Fibroblast of lung (primary cell): ENCODE measurements at regions not wholly inside any gene's neighbourhood (a gene's known extent, or its start where the extent isn't known, plus 50 kb on each side); places are given as distances from the start of the nearest gene placed in this dataset.

Experiments used
- DNase-seq, 2 donors: peaks; one replicate each; pipeline versions ENCODE4 v3.0.0 to v3.0.0-alpha.2; 2010; ENCODE audit warnings: low read depth in 2 of 2
- H2AFZ ChIP-seq: 2 replicates; pipeline ENCODE4 v1.5.1; 2012; ENCODE audit warnings: low read length, control low read depth, inconsistent platforms
- H3K27ac ChIP-seq: 2 replicates; pipeline ENCODE4 v1.5.1; 2011; ENCODE audit warnings: low read length, control low read depth; ENCODE audit not compliant: insufficient read depth
- H3K27me3 ChIP-seq: 2 replicates; pipeline ENCODE4 v1.5.1; 2011; ENCODE audit warnings: mild to moderate bottlenecking, low read length; ENCODE audit not compliant: control insufficient read depth, insufficient read depth
- H3K36me3 ChIP-seq: 2 replicates; pipeline ENCODE4 v1.5.1; 2011; ENCODE audit warnings: low read length; ENCODE audit not compliant: control insufficient read depth, insufficient read depth
- H3K4me1 ChIP-seq: 2 replicates; pipeline ENCODE4 v1.5.1; 2011; ENCODE audit warnings: low read length; ENCODE audit not compliant: control insufficient read depth, insufficient read depth; ENCODE audit errors: extremely low read depth
- H3K4me2 ChIP-seq: 2 replicates; pipeline ENCODE4 v1.5.1; 2011; ENCODE audit warnings: low read length, control low read depth; ENCODE audit not compliant: insufficient read depth; ENCODE audit errors: extremely low read depth
- H3K4me3 ChIP-seq, 4 experiments: fragments of 200-600 bp in 1 of 4; sonication (generic) in 1 of 4; replicated peaks in 1 of 4; 2 replicates each; pipeline ENCODE4 v1.5.1; 2011 to 2016; ENCODE audit warnings: low read length in 4 of 4, low read depth in 3 of 4, mild to moderate bottlenecking in 3 of 4, control low read depth in 2 of 4, inconsistent platforms in 1 of 4, mixed read lengths in 1 of 4; ENCODE audit not compliant: insufficient read depth in 1 of 4; ENCODE audit errors: control extremely low read depth in 1 of 4
- H3K79me2 ChIP-seq: 2 replicates; pipeline ENCODE4 v1.5.1; 2012; ENCODE audit warnings: mild to moderate bottlenecking, low read length, inconsistent platforms; ENCODE audit not compliant: control insufficient read depth, insufficient read depth
- H3K9ac ChIP-seq: 2 replicates; pipeline ENCODE4 v1.5.1; 2011; ENCODE audit warnings: mild to moderate bottlenecking, low read length, control low read depth; ENCODE audit not compliant: insufficient read depth
- H3K9me3 ChIP-seq: 2 replicates; pipeline ENCODE4 v1.5.1; 2012; ENCODE audit warnings: low read depth, low read length; ENCODE audit not compliant: control insufficient read depth, insufficient read depth
- H4K20me1 ChIP-seq: 2 replicates; pipeline ENCODE4 v1.5.1; 2011; ENCODE audit warnings: low read length; ENCODE audit not compliant: control insufficient read depth, insufficient read depth; ENCODE audit errors: extremely low read depth
- EZH2 ChIP-seq: IDR thresholded peaks from 2 replicates; pipeline ENCODE4 v1.5.1; 2012; ENCODE audit warnings: low read length, control low read depth, mild to moderate bottlenecking; ENCODE audit errors: missing control alignments
- TF ChIP-seq, protein P1 (sequence below), 2 donors: IDR thresholded peaks in 1 of 2; conservative IDR thresholded peaks in 1 of 2; 1 replicate in 1 of 2; 2 replicates in 1 of 2; pipeline ENCODE4 v1.5.1; 2011 to 2012; ENCODE audit warnings: low read length in 2 of 2, control low read depth in 1 of 2, inconsistent platforms in 1 of 2, low read depth in 1 of 2, mild to moderate bottlenecking in 1 of 2

DNA sequence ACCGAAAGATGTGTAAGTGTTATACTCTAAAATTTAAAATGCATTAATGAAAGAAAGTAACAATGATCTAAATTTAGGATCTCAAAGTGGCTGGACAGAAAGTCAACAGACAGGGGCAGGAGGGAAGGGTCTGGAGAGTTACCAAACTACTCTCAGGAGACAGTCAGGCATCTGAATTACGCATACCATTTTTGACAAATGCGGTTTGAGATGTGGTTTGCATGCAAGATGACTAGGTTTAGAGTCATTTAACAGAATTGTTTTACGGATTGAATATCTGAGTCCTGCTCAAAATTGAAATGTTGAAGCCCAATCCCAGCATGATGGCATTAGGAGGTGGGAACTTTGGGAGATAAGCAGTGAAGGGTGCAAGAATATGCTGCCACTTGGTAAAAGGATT lies 314.1 kb downstream of the WDR11 start:
- no peaks in the 10 kb centered on the region for H3K27me3 ChIP-seq
- H4K20me1 ChIP-seq = no peaks in the 10 kb centered on the region
- H3K79me2 ChIP-seq = no peaks in the 10 kb centered on the region
- no peak overlapping the region for H3K9ac ChIP-seq
- H3K27ac ChIP-seq = no peak overlapping the region
- H2AFZ ChIP-seq = no peak overlapping the region
- no peak for TF ChIP-seq EZH2
- TF ChIP-seq, protein P1, sequence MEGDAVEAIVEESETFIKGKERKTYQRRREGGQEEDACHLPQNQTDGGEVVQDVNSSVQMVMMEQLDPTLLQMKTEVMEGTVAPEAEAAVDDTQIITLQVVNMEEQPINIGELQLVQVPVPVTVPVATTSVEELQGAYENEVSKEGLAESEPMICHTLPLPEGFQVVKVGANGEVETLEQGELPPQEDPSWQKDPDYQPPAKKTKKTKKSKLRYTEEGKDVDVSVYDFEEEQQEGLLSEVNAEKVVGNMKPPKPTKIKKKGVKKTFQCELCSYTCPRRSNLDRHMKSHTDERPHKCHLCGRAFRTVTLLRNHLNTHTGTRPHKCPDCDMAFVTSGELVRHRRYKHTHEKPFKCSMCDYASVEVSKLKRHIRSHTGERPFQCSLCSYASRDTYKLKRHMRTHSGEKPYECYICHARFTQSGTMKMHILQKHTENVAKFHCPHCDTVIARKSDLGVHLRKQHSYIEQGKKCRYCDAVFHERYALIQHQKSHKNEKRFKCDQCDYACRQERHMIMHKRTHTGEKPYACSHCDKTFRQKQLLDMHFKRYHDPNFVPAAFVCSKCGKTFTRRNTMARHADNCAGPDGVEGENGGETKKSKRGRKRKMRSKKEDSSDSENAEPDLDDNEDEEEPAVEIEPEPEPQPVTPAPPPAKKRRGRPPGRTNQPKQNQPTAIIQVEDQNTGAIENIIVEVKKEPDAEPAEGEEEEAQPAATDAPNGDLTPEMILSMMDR (conservative IDR thresholded peaks at IDR 0.05 in 1 of 2, IDR thresholded peaks at IDR 0.05 in 1 of 2; ENCODE audit: low read depth in 1 of 2, low read length in 2 of 2) = no peak
- peak in 1 of 2 donors; percentile 87 for DNase-seq
- no peak overlapping the region for H3K4me2 ChIP-seq
- no peak overlapping the region for H3K4me3 ChIP-seq
- no peaks in the 10 kb centered on the region for H3K4me1 ChIP-seq
- H3K36me3 ChIP-seq = no peaks in the 10 kb centered on the region
- H3K9me3 ChIP-seq = no peaks in the 10 kb centered on the region

DNA sequence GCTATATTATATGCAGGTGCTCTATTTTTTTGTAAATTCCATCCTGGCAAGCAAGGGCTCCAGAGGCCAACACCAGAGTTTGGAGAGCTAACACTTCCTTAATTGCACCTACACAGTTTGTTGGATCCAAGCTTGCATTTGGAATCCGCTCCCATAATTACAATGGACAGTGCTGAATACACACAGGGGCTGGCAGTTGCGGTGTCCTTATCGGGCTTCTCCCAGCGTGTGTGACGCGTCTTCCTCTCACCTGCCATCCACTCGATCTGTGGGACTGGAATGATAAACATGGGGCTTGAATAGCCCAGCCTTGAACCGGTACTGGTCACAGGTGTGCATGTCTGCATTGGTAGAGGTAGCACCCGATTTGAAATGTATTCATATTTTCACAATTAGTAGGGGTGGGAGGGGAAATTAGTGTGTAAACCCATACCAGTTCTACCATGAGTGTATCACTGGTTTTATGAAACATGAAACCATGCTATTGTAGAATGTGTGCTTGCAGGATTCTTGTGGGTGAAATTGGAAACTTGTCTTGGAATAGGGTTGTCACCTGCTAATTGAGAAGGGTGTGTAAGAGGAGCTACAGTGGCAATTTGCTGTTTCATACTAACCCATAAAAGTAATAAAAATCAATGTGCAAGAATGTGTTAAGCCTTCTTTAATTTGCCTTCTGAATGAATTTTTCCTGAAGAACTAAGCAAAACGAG lies 316.5 kb downstream of the WDR11 start:
- Histone ChIP-seq H3K4me3 (no peak overlapping the region), H3K9ac (no peak overlapping the region), H3K9me3 (no peaks in the 10 kb centered on the region), H4K20me1 (no peaks in the 10 kb centered on the region), H3K27me3 (no peaks in the 10 kb centered on the region), H3K36me3 (no peaks in the 10 kb centered on the region), H3K27ac (no peak overlapping the region), H3K79me2 (no peaks in the 10 kb centered on the region), H2AFZ (no peak overlapping the region), H3K4me1 (no peaks in the 10 kb centered on the region), H3K4me2 (no peak overlapping the region)
- peak in 1 of 2 donors; percentile 20 for DNase-seq
- TF ChIP-seq, protein P1 (conservative IDR thresholded peaks at IDR 0.05 in 1 of 2, IDR thresholded peaks at IDR 0.05 in 1 of 2; ENCODE audit: low read depth in 1 of 2, low read length in 2 of 2) = no peak
- no peak for TF ChIP-seq EZH2

DNA sequence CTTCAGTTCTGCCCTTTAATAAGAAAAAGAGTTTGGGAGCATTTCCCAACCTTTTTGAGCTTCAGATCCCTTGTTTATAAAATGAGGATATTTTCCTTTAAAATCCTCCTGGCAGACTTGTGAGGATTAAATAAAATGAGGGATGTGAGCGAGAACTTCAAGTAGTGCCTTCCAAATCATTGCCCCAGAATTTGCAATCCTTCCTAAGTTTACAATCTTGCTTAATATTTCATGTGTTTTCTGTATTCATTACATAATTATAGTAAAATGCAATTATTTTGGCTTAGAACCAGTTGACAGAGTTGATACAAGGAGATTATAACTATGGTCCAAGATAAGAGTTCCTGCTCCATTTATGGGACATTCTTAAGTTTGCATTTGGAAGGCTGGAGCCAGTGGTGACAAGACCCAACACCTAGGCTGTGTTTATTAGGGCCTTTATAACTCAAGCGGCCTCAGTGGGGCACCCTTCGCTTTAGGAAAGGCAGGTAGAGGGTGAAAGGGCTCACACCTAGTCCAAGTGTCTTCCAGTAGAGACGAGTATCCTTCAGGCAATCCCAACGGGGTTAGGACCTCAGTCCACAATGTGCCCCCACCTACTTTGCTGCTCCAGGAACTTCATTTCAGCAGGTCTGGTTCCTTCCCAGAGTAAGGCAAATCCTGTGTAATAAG lies 317.5 kb downstream of the WDR11 start:
- Histone ChIP-seq H3K79me2 (no peaks in the 10 kb centered on the region), H3K4me1 (no peaks in the 10 kb centered on the region), H3K27ac (no peak overlapping the region), H3K4me3 (no peak overlapping the region), H3K27me3 (no peaks in the 10 kb centered on the region), H3K4me2 (no peak overlapping the region), H2AFZ (no peak overlapping the region), H3K9ac (no peak overlapping the region), H4K20me1 (no peaks in the 10 kb centered on the region), H3K36me3 (no peaks in the 10 kb centered on the region), H3K9me3 (no peaks in the 10 kb centered on the region)
- TF ChIP-seq, protein P1 (conservative IDR thresholded peaks at IDR 0.05 in 1 of 2, IDR thresholded peaks at IDR 0.05 in 1 of 2; ENCODE audit: low read depth in 1 of 2, low read length in 2 of 2) = no peak
- TF ChIP-seq EZH2 = no peak
- DNase-seq = no peak
